HCT116 (cell line): ENCODE measurements at regions not wholly inside any gene's neighbourhood (a gene's known extent, or its start where the extent isn't known, plus 50 kb on each side); places are given as distances from the start of the nearest gene placed in this dataset.

Source experiments
- ATAC-seq: fragments of 200-7000 bp; cut with Tn5 transposase; 2 replicates; pipeline ENCODE4 v1.9.1; 2020; ENCODE audit warnings: mild to moderate bottlenecking, moderate library complexity
- BruUV-seq: library from RNA; stranded (reverse); fragments of 400-500 nt; replicated peaks from 2 replicates; lab custom pipeline; 2021; lab: Mats Ljungman, UMichigan
- CTCF ChIA-PET: fragments of 300-600 bp; sonication (Branson Sonifier 250); formaldehyde crosslinking; loops from one replicate; lab custom pipeline; 2021; ENCODE audit warnings: antibody characterized with exemption; lab: Charles Lee
- POLR2A ChIA-PET: fragments of 300-600, 350-600 bp; sonication (Branson Sonifier 250); formaldehyde crosslinking; loops from one replicate; lab custom pipeline; 2021; ENCODE audit warnings: antibody characterized with exemption; lab: Charles Lee
- RAD21 ChIA-PET, 2 experiments: fragments of 300-600 bp; sonication (Branson Sonifier 250); formaldehyde crosslinking; loops; one replicate each; lab custom pipeline; 2023; ENCODE audit warnings: low total read pairs in 2 of 2; ENCODE audit not compliant: uncharacterized antibody in 2 of 2, unreplicated experiment in 2 of 2, low non-redundant PET in 1 of 2; lab: Charles Lee
- DNase-seq: peaks from one replicate; pipeline ENCODE4 v3.0.0-alpha.2; 2010; ENCODE audit warnings: low read depth, low spot score
- H2AFZ ChIP-seq: fragments of 200-600 bp; shearing (Covaris generic), sonication (generic); 2 replicates; pipeline ENCODE4 v1.6.1; 2017; ENCODE audit warnings: low read depth, mixed run types, mixed read lengths, antibody characterized with exemption, low read length; ENCODE audit not compliant: poor library complexity, severe bottlenecking
- H3K27ac ChIP-seq: 2 replicates; pipeline ENCODE4 v1.5.1; 2012; ENCODE audit warnings: low read depth, low read length
- H3K27me3 ChIP-seq: fragments of 200-600 bp; sonication (generic); 2 replicates; pipeline ENCODE4 v1.6.1; 2016; ENCODE audit warnings: mixed run types, low read length, mixed read lengths; ENCODE audit not compliant: insufficient read depth
- H3K36me3 ChIP-seq, 2 experiments: fragments of 200-500 bp in 1 of 2; fragments of 200-600 bp in 1 of 2; sonication (Bioruptor generic) in 1 of 2; sonication (generic) in 1 of 2; 2 replicates each; pipeline versions ENCODE4 v1.5.1 to v1.6.1; 2014 to 2016; ENCODE audit warnings: low read length in 2 of 2, inconsistent platforms in 1 of 2, mixed read lengths in 1 of 2, mixed run types in 1 of 2; ENCODE audit not compliant: insufficient read depth in 2 of 2, control insufficient read depth in 1 of 2
- H3K4me1 ChIP-seq, 2 experiments: fragments of 200-600 bp in 1 of 2; sonication (generic) in 1 of 2; 2 replicates each; pipeline versions ENCODE4 v1.5.1 to v1.6.1; 2012 to 2017; ENCODE audit warnings: low read length in 2 of 2, inconsistent platforms in 1 of 2, mild to moderate bottlenecking in 1 of 2, mixed read lengths in 1 of 2, mixed run types in 1 of 2, moderate library complexity in 1 of 2; ENCODE audit not compliant: insufficient read depth in 2 of 2, control insufficient read depth in 1 of 2
- H3K4me2 ChIP-seq: fragments of 200-600 bp; sonication (generic); 2 replicates; pipeline ENCODE4 v1.6.1; 2017; ENCODE audit warnings: mixed run types, low read length, mixed read lengths
- H3K4me3 ChIP-seq, 2 experiments: fragments of 200-600 bp in 1 of 2; sonication (generic) in 1 of 2; replicated peaks in 1 of 2; 2 replicates each; pipeline ENCODE4 v1.5.1; 2011 to 2016; ENCODE audit warnings: low read length in 2 of 2, control low read depth in 1 of 2, low read depth in 1 of 2, mild to moderate bottlenecking in 1 of 2, mixed read lengths in 1 of 2, mixed run types in 1 of 2
- H3K79me2 ChIP-seq: fragments of 200-600 bp; sonication (generic); 2 replicates; pipeline ENCODE4 v1.6.1; 2017; ENCODE audit warnings: mild to moderate bottlenecking, mixed run types, low read length, moderate library complexity, mixed read lengths; ENCODE audit not compliant: insufficient read depth
- H3K9ac ChIP-seq: fragments of 200-600 bp; sonication (generic); 2 replicates; pipeline ENCODE4 v1.6.1; 2016; ENCODE audit warnings: low read length, mixed read lengths
- H3K9me2 ChIP-seq: fragments of 200-600 bp; sonication (generic), shearing (Covaris generic); 2 replicates; pipeline ENCODE4 v1.6.1; 2017; ENCODE audit warnings: mixed run types, mild to moderate bottlenecking, moderate library complexity; ENCODE audit not compliant: insufficient read depth
- H3K9me3 ChIP-seq, 2 experiments: fragments of 200-500 bp in 1 of 2; fragments of 200-600 bp in 1 of 2; sonication (Bioruptor generic) in 1 of 2; sonication (generic) in 1 of 2; 2 replicates each; pipeline ENCODE4 v1.6.1; 2014 to 2017; ENCODE audit warnings: low read length in 2 of 2, mixed read lengths in 2 of 2, inconsistent platforms in 1 of 2, low read depth in 1 of 2, mild to moderate bottlenecking in 1 of 2, mixed run types in 1 of 2, moderate library complexity in 1 of 2; ENCODE audit not compliant: control insufficient read depth in 1 of 2, insufficient read depth in 1 of 2
- H4K20me1 ChIP-seq: fragments of 200-600 bp; sonication (generic), shearing (Covaris generic); 2 replicates; pipeline ENCODE4 v1.6.1; 2017; ENCODE audit warnings: mixed run types, mild to moderate bottlenecking, moderate library complexity; ENCODE audit not compliant: insufficient read depth
- ATF3 ChIP-seq: IDR thresholded peaks from 2 replicates; pipeline ENCODE4 v1.6.1; 2012
- CBX3 ChIP-seq: IDR thresholded peaks from 2 replicates; pipeline ENCODE4 v1.6.1; 2012; ENCODE audit warnings: low read depth
- CEBPB ChIP-seq: IDR thresholded peaks from 2 replicates; pipeline ENCODE4 v1.6.1; 2012; ENCODE audit warnings: low read depth
- ELF1 ChIP-seq: IDR thresholded peaks from 2 replicates; pipeline ENCODE4 v1.6.1; 2012; ENCODE audit warnings: low read depth, borderline replicate concordance
- EZH2 ChIP-seq: fragments of 200-600 bp; sonication (generic); IDR thresholded peaks from 2 replicates; pipeline ENCODE4 v1.6.1; 2017; ENCODE audit warnings: antibody characterized with exemption, mixed run types
- FOSL1 ChIP-seq: IDR thresholded peaks from 2 replicates; pipeline ENCODE4 v1.6.1; 2012; ENCODE audit warnings: low read depth
- JUND ChIP-seq: IDR thresholded peaks from 2 replicates; pipeline ENCODE4 v1.6.1; 2012
- MAX ChIP-seq: IDR thresholded peaks from 2 replicates; pipeline ENCODE4 v1.6.1; 2012
- POLR2A ChIP-seq: IDR thresholded peaks from 2 replicates; pipeline ENCODE4 v1.7.0; 2011; ENCODE audit warnings: borderline replicate concordance; ENCODE audit not compliant: insufficient read depth, insufficient read length; ENCODE audit errors: extremely low read depth
- RAD21 ChIP-seq: IDR thresholded peaks from 2 replicates; pipeline ENCODE4 v1.6.1; 2012; ENCODE audit warnings: low read depth, mild to moderate bottlenecking
- REST ChIP-seq: IDR thresholded peaks from 2 replicates; pipeline ENCODE4 v1.6.1; 2012; ENCODE audit warnings: low read depth
- SIN3A ChIP-seq: IDR thresholded peaks from 2 replicates; pipeline ENCODE4 v1.6.1; 2012; ENCODE audit warnings: low read depth
- SP1 ChIP-seq: IDR thresholded peaks from 2 replicates; pipeline ENCODE4 v1.6.1; 2012; ENCODE audit warnings: low read depth
- TCF7L2 ChIP-seq: IDR thresholded peaks from 2 replicates; pipeline ENCODE4 v1.7.0; 2011; ENCODE audit warnings: borderline replicate concordance, inconsistent platforms; ENCODE audit not compliant: insufficient read depth, insufficient read length; ENCODE audit errors: extremely low read depth
- YY1 ChIP-seq: IDR thresholded peaks from 2 replicates; pipeline ENCODE4 v1.6.1; 2011; ENCODE audit warnings: low read length, low read depth, moderate library complexity, mild to moderate bottlenecking; ENCODE audit not compliant: insufficient replicate concordance; ENCODE audit errors: extremely low read depth
- ZBTB33 ChIP-seq: IDR thresholded peaks from 2 replicates; pipeline ENCODE4 v1.6.1; 2011; ENCODE audit warnings: mild to moderate bottlenecking, low read length, moderate library complexity; ENCODE audit not compliant: insufficient replicate concordance; ENCODE audit errors: extremely low read depth
- ZFX ChIP-seq: fragments of 450-650 bp; IDR thresholded peaks from 2 replicates; pipeline ENCODE4 v1.6.1; 2017
- ZNF274 ChIP-seq: fragments of 200-500 bp; sonication (Bioruptor generic); IDR thresholded peaks from 2 replicates; pipeline ENCODE4 v1.6.1; 2014; ENCODE audit warnings: mild to moderate bottlenecking, low read depth, low read length, inconsistent platforms
- intact Hi-C: fragments of 100-400 bp; cut with micrococcal nuclease; formaldehyde crosslinking; loops from 2 replicates; pipeline ENCODE4 v1.10.0; 2022

- H3K27ac ChIP-seq = no peak overlapping the region
- ChIA-PET RAD21 (no interaction called here), POLR2A (no interaction called here), CTCF (no interaction called here)
- no peaks in the 10 kb centered on the region for H3K9me2 ChIP-seq
- no peak overlapping the region for H3K4me2 ChIP-seq
- no peak overlapping the region for H3K4me3 ChIP-seq
- H3K36me3 ChIP-seq = no peaks in the 10 kb centered on the region
- ATAC-seq (no peak), DNase-seq (no peak)
- no peaks in the 10 kb centered on the region for H3K79me2 ChIP-seq
- H3K9ac ChIP-seq = no peak overlapping the region
- intact Hi-C loops = no loop called here
- no peaks in the 10 kb centered on the region for H3K4me1 ChIP-seq
- TF ChIP-seq FOSL1 (no peak), POLR2A (no peak), SIN3A (no peak), ZNF274 (no peak), RAD21 (no peak), MAX (no peak), JUND (no peak), REST (no peak), YY1 (no peak), ZFX (no peak), TCF7L2 (no peak), ATF3 (no peak), ZBTB33 (no peak), ELF1 (no peak), EZH2 (no peak), SP1 (no peak), CEBPB (no peak), CBX3 (no peak)
- H4K20me1 ChIP-seq = no peaks in the 10 kb centered on the region
- no peak overlapping the region for H2AFZ ChIP-seq
- BruUV-seq = no TSS peak
- no peaks in the 10 kb centered on the region for H3K9me3 ChIP-seq
- H3K27me3 ChIP-seq = no peaks in the 10 kb centered on the region
These were observed 183.2 kb downstream of the UXS1 start for GRCh38 chr2:106010818-106011355.
